ENCODE measurements at regions not wholly inside any gene's neighbourhood (a gene's known extent, or its start where the extent isn't known, plus 50 kb on each side); places are given as distances from the start of the nearest gene placed in this dataset.

GRCh38 chr4:136806844-136807243 is 725.5 kb downstream of the PCDH18 start:
- no peak for TF ChIP-seq CTCF (conservative IDR thresholded peaks at IDR 0.05; ENCODE audit: low read depth, low read length)
- TF ChIP-seq EZH2 (IDR thresholded peaks at IDR 0.05; ENCODE audit: borderline replicate concordance, low read depth, low read length, poor library complexity, severe bottlenecking), result no peak

All from A673 (cell line).